ENCODE measurements at regions not wholly inside any gene's neighbourhood (a gene's known extent, or its start where the extent isn't known, plus 50 kb on each side); places are given as distances from the start of the nearest gene placed in this dataset.

DNA sequence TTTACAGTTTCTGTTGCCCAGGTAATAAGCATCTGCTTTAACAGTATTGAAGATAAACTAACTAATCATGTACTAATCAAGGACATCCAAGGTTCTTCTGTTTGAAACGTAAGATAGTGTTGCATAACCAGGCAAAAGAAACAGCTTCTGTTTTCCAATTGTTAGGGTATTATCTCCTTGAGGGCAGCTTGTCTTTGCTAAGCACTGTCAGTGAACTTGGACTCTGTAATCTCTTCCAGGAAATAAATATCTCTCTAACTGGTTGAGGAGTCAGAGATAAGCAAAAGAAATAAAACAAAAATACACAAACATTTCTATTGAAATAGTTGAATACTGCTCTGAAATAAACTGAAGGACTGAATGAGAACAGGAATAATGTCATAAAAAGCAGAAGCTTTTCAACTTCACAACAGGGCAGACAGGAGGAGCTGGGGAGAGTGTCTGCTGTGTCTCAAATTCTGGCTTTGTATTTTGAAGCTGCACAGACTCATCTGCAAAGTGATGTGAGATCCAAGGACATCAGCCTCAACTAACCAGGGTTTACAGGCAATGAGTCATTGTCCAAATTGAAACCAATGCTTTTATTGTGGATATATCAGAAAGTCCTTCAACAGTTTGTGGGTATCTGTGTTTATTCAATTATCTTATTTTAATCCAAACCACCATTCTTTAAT is 1253.0 kb upstream of the PCDH7 start:
- H3K4me3 ChIP-seq (ENCODE audit: low read depth, low read length), result no peak overlapping the region
- TF ChIP-seq, protein P1, sequence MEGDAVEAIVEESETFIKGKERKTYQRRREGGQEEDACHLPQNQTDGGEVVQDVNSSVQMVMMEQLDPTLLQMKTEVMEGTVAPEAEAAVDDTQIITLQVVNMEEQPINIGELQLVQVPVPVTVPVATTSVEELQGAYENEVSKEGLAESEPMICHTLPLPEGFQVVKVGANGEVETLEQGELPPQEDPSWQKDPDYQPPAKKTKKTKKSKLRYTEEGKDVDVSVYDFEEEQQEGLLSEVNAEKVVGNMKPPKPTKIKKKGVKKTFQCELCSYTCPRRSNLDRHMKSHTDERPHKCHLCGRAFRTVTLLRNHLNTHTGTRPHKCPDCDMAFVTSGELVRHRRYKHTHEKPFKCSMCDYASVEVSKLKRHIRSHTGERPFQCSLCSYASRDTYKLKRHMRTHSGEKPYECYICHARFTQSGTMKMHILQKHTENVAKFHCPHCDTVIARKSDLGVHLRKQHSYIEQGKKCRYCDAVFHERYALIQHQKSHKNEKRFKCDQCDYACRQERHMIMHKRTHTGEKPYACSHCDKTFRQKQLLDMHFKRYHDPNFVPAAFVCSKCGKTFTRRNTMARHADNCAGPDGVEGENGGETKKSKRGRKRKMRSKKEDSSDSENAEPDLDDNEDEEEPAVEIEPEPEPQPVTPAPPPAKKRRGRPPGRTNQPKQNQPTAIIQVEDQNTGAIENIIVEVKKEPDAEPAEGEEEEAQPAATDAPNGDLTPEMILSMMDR (IDR thresholded peaks at IDR 0.05; ENCODE audit: control insufficient read depth, extremely low read depth, insufficient read depth), result no peak
- no peak for DNase-seq (ENCODE audit: low read depth)

All from LNCaP clone FGC (cell line).